PC-3 (cell line): ENCODE measurements at regions not wholly inside any gene's neighbourhood (a gene's known extent, or its start where the extent isn't known, plus 50 kb on each side); places are given as distances from the start of the nearest gene placed in this dataset.

Source experiments
- CTCF ChIP-seq: fragments of 300-600 bp; sonication (generic); conservative IDR thresholded peaks from 2 replicates; pipeline ENCODE4 v1.5.1; 2017; ENCODE audit warnings: antibody characterized with exemption, low read depth, mild to moderate bottlenecking, low read length
- EZH2 ChIP-seq: fragments of 300-600 bp; sonication (generic); IDR thresholded peaks from one replicate; pipeline ENCODE4 v1.6.1; 2017; ENCODE audit warnings: antibody characterized with exemption, mild to moderate bottlenecking, low read length; ENCODE audit not compliant: unreplicated experiment

DNA sequence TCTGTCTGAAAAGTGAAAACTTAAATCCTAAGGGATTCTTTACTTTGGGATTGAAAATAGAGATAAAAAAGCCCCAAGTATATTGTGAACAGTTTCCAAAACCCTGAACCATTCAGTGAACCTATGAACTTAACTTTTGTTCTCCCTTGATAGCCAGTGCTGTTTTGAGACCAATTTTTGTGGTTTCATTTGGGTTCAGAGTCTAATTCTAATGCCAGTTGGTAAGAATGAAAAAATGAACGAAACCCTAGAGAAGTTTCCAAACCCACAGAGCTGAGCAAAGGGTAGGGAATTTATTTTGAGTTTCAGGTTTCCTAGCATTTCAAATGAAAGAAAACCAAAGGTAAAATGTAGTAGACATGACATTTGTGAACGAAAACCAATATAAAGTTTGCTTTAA is 1366.8 kb downstream of the EFNA5 start:
- no peak for TF ChIP-seq CTCF
- no peak for TF ChIP-seq EZH2
